ENCODE measurements at regions not wholly inside any gene's neighbourhood (a gene's known extent, or its start where the extent isn't known, plus 50 kb on each side); places are given as distances from the start of the nearest gene placed in this dataset.
"Not testable (repeated sequence)": the region's sequence is repeated elsewhere in the genome, so short reads cannot be mapped to it uniquely, and the experiment has no call there.

DNA sequence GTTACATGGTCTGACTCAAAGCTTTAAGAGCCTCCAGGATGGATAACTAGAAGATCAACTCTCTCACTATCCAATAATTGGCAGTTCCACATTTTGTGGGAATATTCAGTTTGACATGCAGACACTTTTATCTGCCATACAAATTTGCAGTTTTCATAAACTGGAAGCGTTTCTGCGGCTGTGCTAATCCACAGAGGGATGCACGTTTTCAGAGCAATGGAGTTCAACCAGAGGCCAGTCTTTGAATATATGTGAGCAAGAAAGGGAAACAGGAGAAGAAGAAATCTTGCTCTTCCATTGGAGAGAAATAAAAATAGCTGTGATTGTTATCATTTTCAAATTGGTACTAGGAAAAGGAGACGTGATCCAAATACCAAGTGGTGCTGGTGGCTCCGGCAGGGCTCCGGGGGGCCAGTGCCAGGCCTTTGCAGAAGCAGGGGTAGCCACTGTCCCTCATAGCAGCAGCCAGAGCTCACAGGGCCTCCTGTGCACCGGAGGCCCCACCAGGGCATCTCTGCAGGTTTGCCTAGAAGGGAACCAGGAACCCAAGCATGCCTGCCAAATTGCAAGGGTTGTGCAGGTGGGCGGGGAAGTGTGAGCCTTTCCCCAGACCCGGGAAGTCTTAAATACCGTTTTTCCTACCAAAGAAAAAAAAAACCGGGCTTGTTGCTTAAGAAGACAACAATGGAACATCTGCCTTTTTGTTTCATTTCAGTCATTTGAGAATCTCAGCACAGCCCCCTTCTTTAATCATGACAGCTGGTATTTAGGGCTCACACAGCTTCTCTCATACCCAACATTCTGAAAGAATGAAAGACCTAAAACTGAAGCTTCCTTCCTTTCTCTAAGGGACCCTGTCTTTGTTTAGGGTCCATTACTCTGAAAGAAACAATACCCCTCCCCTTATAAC is 791.1 kb upstream of the SOX11 start:
- no peak for DNase-seq (ENCODE audit: low read depth in 2 of 3, low spot score in 2 of 3)

GRCh38 chr2:4903656-4904348 is 788.4 kb upstream of the SOX11 start:
- no peak for DNase-seq (ENCODE audit: low read depth in 2 of 3, low spot score in 2 of 3)

DNA sequence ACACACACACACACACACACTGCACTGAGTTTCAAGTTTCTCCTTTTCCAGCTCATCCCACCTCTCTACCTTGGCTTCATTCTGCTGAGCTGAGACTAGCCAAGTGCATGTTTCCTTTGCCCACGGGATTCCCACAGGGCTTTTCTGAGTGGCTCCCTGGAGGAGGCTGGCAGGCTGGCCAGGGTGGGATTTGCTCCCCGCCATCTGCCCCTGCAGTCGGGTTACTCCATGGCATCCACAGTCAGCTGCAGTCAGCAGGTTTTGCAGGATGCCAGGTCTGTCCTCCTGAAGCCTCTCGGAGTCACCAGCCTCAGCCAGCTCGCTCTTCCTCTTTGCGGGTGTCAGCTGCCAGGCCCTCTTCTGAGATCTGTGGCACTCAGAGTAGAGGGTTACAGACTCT is 783.7 kb upstream of the SOX11 start:
- DNase-seq (ENCODE audit: low read depth in 2 of 3, low spot score in 2 of 3) = no peak

DNA sequence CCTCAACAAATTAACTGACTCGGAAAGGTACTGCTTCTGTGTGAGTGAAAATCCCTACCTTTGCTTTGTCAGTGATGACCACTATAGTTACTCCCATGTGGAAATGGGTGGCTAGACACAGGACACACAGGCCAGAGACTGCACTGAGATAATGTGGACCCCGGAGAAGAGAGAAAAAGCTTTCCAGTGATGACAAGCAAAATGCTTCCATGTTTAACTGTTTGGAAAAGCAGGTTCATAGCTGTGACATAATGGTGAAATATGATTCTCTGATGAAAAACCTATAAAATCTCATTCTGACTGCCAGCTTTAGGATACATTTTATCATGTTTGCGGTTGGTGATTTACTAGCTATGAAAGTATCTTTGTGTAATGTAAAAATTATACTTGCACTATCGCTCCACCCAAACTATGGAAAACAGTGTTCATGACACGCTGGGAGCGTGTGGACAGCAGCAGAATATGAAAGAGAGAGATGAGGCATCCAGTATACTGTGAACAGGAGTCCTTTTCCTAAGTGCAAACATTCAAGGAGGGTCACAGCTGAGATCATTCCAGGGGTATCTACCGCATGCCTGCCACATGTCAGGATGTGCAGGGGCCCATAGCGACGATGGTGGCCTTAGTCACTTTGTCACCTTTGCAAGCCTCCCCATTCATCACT is 782.7 kb upstream of the SOX11 start:
- DNase-seq (ENCODE audit: low read depth in 2 of 3, low spot score in 2 of 3) = no peak

GRCh38 chr2:4914036-4914435 is 778.1 kb upstream of the SOX11 start:
- no peak for DNase-seq (ENCODE audit: low read depth in 2 of 3, low spot score in 2 of 3)

GRCh38 chr2:4914551-4914950 is 777.6 kb upstream of the SOX11 start:
- no peak for DNase-seq (ENCODE audit: low read depth in 2 of 3, low spot score in 2 of 3)

GRCh38 chr2:4915357-4915756 is 776.8 kb upstream of the SOX11 start:
- no peak for DNase-seq (ENCODE audit: low read depth in 2 of 3, low spot score in 2 of 3)

DNA sequence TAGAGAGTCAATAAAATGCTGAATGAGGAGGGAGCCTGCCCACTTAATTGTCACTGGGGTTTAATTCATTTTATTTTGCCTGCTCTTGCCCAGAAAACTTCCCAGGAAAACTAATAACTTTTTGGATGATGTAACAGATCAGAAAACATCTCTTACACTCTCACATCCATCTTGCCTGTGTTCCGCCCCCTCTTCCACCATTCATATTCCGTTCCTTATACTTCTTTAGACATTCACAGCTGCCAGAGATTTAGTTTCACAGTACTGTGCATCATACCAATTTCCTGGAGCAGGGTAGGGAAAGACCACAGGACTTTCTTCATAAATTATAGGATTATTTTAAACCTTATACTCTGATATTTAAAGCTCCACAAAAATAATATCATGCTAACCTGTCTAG is 776.1 kb upstream of the SOX11 start:
- DNase-seq (ENCODE audit: low read depth in 2 of 3, low spot score in 2 of 3) = no peak

DNA sequence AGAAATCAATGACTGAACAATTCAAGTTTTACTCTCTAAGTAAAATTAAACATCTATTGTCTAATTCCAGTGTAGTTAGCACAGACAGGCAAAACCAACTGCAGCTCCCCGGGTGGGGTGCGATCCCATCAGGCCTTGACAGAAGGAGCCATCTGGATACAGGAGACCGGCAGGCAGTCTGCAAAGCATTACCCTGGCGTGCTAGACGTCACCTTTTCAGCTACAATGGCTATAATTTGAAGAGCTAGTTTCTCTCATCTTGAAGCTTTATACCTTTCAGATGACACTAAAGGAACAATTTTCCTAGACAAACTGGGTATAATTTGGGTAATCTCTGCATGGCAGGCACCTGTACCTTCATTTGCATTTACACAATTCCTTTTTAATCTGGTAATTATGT is 761.5 kb upstream of the SOX11 start:
- DNase-seq (ENCODE audit: low read depth in 2 of 3, low spot score in 2 of 3) = no peak

DNA sequence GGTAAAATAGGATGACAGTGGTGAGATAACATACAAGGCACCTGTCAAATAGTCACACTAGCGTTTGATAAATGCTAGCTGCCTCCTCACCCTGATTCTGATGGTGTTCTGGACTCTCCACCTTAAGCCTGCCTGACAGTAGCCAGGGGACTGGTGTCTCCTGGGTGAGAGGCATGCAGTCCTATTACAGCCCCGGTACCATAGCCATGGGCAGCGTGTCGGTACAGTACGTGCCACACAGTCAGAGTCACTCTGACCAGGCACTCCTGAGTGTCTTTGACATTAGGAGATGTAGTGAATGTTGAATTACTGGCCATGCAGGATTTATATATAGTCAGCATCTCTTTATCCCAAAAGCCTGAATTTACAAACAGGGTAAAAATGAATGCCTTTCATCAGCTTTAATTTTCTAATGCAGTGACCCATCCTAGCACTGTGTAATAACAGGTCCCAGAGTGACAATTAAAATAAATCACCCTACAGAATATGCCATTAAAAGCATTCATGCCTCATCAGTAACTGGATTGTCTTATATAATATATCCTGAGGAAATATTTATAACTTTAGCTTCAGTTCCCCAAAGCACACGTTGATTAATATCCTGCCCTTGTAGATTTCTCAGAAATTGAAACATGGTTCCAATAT is 760.3 kb upstream of the SOX11 start:
- no peak for DNase-seq (ENCODE audit: low read depth in 2 of 3, low spot score in 2 of 3)

DNA sequence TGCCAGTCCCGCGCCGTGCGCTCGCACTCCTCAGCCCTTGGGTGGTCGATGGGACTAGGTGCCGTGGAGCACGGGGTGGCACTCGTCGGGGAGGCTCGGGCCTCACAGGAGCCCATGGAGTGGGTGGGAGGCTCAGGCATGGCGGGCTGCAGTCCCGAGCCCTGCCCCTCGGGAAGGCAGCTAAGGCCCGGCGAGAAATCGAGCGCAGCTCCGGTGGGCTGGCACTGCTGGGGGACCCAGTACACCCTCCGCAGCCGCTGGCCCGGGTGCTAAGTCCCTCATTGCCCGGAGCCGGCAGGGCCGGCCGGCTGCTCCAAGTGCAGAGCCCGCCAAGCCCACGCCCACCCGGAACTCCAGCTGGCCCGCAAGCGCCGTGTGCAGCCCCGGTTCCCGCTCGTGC is 756.9 kb upstream of the SOX11 start:
- not testable (repeated sequence) for DNase-seq (ENCODE audit: low read depth in 2 of 3, low spot score in 2 of 3)

DNA sequence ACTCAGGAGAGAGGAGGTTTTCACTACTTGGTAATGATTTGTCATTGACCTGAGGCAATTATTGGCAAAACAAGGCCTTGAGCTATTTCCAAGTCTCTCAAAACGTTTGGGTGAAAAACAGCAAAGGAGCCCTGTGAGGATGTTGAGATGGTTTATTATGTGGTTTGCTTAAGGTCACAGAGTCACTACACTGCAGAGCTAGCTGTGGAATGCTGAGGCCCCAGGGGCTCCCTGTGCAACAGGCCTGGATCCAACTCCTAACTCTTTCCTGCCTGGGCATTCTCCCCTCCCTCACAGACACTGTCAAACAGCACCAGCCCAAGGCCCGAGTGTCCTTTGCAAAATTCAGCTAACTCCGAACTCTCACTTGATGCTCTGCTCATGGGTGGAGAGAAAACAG is 754.6 kb upstream of the SOX11 start:
- no peak for DNase-seq (ENCODE audit: low read depth in 2 of 3, low spot score in 2 of 3)

- no peak for DNase-seq (ENCODE audit: low read depth in 2 of 3, low spot score in 2 of 3)
These were observed 754.0 kb upstream of the SOX11 start for GRCh38 chr2:4938206-4938605.

DNA sequence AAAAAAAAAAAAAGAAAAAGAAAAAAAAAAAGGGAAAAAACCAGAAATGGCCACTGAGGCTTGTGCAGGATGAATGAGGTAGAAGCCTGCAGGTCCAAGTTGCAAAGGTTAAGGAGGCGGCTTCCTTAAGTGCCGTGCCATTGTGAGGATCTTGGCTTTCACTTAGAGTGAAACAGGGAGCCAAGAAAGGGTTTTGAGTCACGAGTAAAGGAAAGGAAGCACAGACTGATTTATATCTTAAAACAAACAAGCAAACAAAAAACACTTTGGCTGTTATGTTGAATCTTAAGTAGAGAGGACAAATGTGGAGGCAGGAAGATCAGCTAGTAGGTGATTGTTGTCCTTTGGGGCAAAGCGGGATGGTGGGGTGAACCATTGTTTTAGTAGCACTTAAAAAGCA is 749.7 kb upstream of the SOX11 start:
- no peak for DNase-seq (ENCODE audit: low read depth in 2 of 3, low spot score in 2 of 3)

DNA sequence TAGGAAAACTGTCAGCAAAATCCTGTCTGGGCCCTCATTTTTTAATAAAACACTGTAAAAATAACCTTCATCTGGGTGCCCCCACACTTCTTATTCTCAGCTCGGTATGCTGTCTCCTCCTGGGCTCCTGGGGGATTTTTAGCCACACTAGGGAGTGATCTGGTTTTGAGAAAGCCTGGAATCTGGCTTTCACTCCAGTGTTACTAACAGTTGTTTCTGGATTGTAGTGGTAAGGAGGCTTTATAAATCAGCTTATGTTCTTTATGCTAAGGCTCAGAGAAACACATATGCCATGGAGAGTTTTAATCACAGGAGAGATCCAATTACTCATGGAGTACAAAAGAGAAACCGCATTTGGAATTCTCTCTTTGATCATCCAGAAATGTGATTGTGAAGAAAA is 744.3 kb upstream of the SOX11 start:
- no peak for DNase-seq (ENCODE audit: low read depth in 2 of 3, low spot score in 2 of 3)

- no peak for DNase-seq (ENCODE audit: low read depth in 2 of 3, low spot score in 2 of 3)
These were observed 740.8 kb upstream of the SOX11 start for GRCh38 chr2:4951368-4951767.

GRCh38 chr2:4959219-4959618 is 733.0 kb upstream of the SOX11 start:
- no peak for DNase-seq (ENCODE audit: low read depth in 2 of 3, low spot score in 2 of 3)

DNA sequence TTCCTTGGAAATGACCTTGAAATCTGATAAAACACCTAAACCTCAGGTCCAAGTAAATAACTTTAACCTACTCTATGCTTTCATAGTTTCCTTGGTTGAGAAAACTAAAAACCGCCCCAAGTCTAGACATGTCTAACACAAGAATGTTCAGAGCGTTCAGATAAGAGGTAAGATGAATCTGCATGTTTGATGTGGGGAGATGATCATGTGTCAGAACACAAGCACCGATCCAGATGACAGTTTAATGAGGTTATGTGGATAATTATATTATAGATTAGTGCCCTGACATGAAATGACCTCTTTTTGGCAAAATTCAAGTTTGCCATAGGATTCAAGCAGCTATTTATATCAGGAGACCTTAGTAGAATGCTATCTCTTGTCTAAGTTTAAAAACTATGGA is 729.8 kb upstream of the SOX11 start:
- DNase-seq (ENCODE audit: low read depth in 2 of 3, low spot score in 2 of 3) = no peak

GRCh38 chr2:4963106-4963505 is 729.1 kb upstream of the SOX11 start:
- DNase-seq (ENCODE audit: low read depth in 2 of 3, low spot score in 2 of 3) = no peak

GRCh38 chr2:4964001-4964540 is 728.1 kb upstream of the SOX11 start:
- no peak for DNase-seq (ENCODE audit: low read depth in 2 of 3, low spot score in 2 of 3)

DNA sequence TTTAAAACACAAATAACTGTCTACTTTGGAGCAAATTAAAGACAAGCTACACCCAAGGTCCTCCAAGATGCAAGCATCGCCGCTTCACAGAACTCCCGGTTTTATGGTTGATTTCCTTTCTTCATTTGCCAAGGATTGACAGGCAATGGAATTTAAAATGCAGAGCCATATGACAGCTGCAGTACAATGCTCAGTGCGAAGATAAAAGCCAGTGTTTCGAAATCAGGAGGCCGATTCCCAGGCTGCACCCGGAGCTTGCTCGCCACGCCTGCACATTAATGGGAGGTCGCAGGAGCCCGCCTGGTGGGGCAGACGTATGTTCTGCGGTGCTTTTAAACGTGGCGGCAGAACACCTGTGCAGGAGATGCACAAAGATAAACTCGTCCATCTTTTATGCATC is 727.6 kb upstream of the SOX11 start:
- DNase-seq (ENCODE audit: low read depth in 2 of 3, low spot score in 2 of 3) = no peak
